Neutrophil (primary cell): ENCODE measurements at regions not wholly inside any gene's neighbourhood (a gene's known extent, or its start where the extent isn't known, plus 50 kb on each side); places are given as distances from the start of the nearest gene placed in this dataset.

Source experiments
- H3K27ac ChIP-seq: fragments of 200-600 bp; sonication (generic); 2 replicates; pipeline ENCODE4 v1.5.1; 2016; ENCODE audit warnings: mild to moderate bottlenecking, moderate library complexity
- H3K27me3 ChIP-seq: fragments of 200-600 bp; sonication (generic); 2 replicates; pipeline ENCODE4 v1.6.0; 2016; ENCODE audit warnings: mild to moderate bottlenecking
- H3K36me3 ChIP-seq: fragments of 200-600 bp; sonication (generic); 2 replicates; pipeline ENCODE4 v1.5.1; 2017
- H3K4me1 ChIP-seq, 2 experiments: fragments of 200-600 bp in 1 of 2; sonication (generic) in 1 of 2; 1 replicate in 1 of 2; 2 replicates in 1 of 2; pipeline versions ENCODE4 v1.5.1 to v1.6.1; 2013 to 2016; ENCODE audit warnings: low read depth in 1 of 2, low read length in 1 of 2, mild to moderate bottlenecking in 1 of 2, moderate library complexity in 1 of 2; ENCODE audit not compliant: control insufficient read depth in 1 of 2, insufficient read depth in 1 of 2
- H3K4me3 ChIP-seq, 2 experiments: fragments of 200-600 bp in 1 of 2; sonication (generic) in 1 of 2; 1 replicate in 1 of 2; 2 replicates in 1 of 2; pipeline ENCODE4 v1.5.1; 2013 to 2016; ENCODE audit warnings: low read depth in 1 of 2, low read length in 1 of 2, mild to moderate bottlenecking in 1 of 2, moderate library complexity in 1 of 2
- H3K9me3 ChIP-seq: fragments of 200-600 bp; sonication (generic); 2 replicates; pipeline ENCODE4 v1.5.1; 2016
- CTCF ChIP-seq: fragments of 200-600 bp; sonication (generic); IDR thresholded peaks from 2 replicates; pipeline ENCODE4 v1.5.1; 2016; ENCODE audit warnings: antibody characterized with exemption

GRCh38 chr10:83834096-83834495 is 305.2 kb upstream of the GHITM start:
- no peak overlapping the region for H3K4me3 ChIP-seq
- no peaks in the 10 kb centered on the region for H3K36me3 ChIP-seq
- no peaks in the 10 kb centered on the region for H3K4me1 ChIP-seq
- H3K27me3 ChIP-seq, result no peaks in the 10 kb centered on the region
- no peak for TF ChIP-seq CTCF
- H3K9me3 ChIP-seq, result no peaks in the 10 kb centered on the region
- no peak overlapping the region for H3K27ac ChIP-seq

- no peaks in the 10 kb centered on the region for H3K36me3 ChIP-seq
- no peaks in the 10 kb centered on the region for H3K9me3 ChIP-seq
- no peaks in the 10 kb centered on the region for H3K27me3 ChIP-seq
- H3K4me1 ChIP-seq, result no peaks in the 10 kb centered on the region
- no peak for TF ChIP-seq CTCF
- H3K4me3 ChIP-seq, result no peak overlapping the region
- H3K27ac ChIP-seq, result no peak overlapping the region
These were observed 303.2 kb upstream of the GHITM start for GRCh38 chr10:83835945-83836745.

GRCh38 chr10:83848677-83849076 is 290.6 kb upstream of the GHITM start:
- no peaks in the 10 kb centered on the region for H3K4me1 ChIP-seq
- no peak for TF ChIP-seq CTCF
- H3K36me3 ChIP-seq, result no peaks in the 10 kb centered on the region
- no peak overlapping the region for H3K4me3 ChIP-seq
- no peaks in the 10 kb centered on the region for H3K9me3 ChIP-seq
- H3K27me3 ChIP-seq, result no peaks in the 10 kb centered on the region
- no peak overlapping the region for H3K27ac ChIP-seq

GRCh38 chr10:83849150-83849549 is 290.2 kb upstream of the GHITM start:
- no peak for TF ChIP-seq CTCF
- Histone ChIP-seq H3K27me3 (no peaks in the 10 kb centered on the region), H3K27ac (no peak overlapping the region), H3K9me3 (no peaks in the 10 kb centered on the region), H3K4me1 (no peaks in the 10 kb centered on the region), H3K36me3 (no peaks in the 10 kb centered on the region), H3K4me3 (no peak overlapping the region)

GRCh38 chr10:83852146-83852545 is 287.2 kb upstream of the GHITM start:
- Histone ChIP-seq H3K27ac (no peak overlapping the region), H3K4me3 (no peak overlapping the region), H3K9me3 (no peaks in the 10 kb centered on the region), H3K36me3 (no peaks in the 10 kb centered on the region), H3K4me1 (no peaks in the 10 kb centered on the region), H3K27me3 (no peaks in the 10 kb centered on the region)
- TF ChIP-seq CTCF, result no peak
